Brain pericyte (primary cell): ENCODE measurements at regions not wholly inside any gene's neighbourhood (a gene's known extent, or its start where the extent isn't known, plus 50 kb on each side); places are given as distances from the start of the nearest gene placed in this dataset.

Source experiments
- DNase-seq: peaks from one replicate; pipeline ENCODE4 v3.0.0-alpha.2; 2012; ENCODE audit warnings: low read depth, low spot score

DNA sequence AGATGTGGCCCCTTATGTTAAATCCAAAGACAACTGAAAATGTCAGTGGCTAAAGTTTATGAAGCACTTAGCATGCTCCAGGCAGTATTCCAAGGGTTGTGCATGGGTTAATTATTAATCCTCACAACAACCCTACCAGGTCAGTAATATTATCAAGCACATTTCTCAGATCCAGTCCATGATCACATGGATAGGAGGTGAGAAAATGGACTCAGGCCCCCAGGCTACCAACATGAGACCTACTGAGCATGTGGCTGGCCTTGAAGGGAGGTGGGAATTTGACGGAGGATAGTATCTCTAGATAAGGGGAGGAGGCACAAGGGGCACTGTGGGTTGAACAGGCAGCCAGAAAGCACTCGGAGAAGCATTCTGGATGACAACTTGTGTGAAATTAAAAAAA lies 412.0 kb downstream of the MEIS1 start:
- no peak for DNase-seq

DNA sequence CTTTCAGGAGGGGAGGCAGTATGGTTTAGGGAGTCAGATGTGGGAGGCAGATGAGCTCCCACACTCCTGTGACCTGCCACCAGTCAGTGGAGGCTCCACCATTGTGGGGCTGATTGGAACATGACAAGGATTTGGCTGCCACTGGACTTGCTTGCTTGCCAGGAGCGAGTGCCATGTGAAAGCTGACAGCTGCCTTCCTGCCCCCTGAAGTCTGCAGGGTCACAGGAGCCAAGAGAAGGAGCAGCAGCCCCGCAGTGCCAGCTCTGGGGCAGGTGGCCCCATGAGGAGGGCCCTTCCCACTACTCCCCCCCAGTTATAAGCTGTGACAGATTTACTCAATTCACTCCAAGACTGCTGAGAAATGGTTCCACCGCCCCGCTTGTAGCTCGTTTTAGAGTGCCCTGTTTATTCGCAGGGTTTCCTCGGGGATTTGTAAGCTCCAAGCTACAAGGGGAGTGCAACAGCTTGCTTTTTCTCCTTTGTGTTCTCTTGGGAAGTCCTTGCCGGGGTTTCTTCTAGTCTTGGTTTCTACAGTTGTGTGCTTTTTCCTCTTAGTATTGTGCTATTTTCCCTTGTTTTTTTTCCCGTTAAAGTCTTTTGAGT lies 414.3 kb downstream of the MEIS1 start:
- no peak for DNase-seq

DNA sequence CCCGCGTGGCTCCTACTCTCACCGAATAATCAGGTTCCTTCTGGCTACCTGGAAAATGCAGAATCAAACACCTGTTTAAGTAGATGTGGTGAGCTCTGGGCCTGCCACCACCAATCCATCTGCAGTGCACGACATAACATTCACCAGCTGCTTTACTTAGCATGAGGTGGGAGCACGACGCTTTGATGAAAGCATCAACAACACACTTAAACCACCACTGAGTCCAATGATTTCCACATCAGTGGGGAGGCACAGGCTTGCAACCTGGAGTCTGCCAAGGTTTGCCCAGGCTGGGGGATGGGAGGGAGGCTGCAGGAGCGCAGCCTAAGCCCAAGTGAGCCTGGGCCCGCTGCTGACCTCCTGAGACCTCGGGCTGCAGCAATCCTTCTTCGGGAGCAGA lies 415.5 kb downstream of the MEIS1 start:
- DNase-seq = no peak

DNA sequence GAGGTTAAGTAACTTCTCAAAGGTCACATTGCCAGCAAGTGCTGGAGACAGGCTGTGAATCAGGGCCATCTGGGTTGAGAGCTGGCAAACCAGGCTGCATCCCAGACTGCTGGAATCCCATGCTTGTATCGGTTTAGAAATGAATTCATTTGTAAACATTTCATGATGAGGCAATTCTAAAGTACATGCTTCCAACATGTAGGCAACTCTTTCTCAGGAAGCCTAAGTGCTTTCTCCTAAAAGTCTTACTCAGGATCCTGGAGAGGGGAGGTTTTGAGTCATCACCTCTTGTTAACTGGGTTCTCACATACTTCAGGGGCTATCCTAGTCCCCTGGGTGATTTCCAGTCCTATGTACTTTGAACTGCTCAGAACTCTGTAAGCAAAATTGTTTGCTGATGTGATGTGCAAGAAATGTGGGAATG lies 416.5 kb downstream of the MEIS1 start:
- DNase-seq = no peak

DNA sequence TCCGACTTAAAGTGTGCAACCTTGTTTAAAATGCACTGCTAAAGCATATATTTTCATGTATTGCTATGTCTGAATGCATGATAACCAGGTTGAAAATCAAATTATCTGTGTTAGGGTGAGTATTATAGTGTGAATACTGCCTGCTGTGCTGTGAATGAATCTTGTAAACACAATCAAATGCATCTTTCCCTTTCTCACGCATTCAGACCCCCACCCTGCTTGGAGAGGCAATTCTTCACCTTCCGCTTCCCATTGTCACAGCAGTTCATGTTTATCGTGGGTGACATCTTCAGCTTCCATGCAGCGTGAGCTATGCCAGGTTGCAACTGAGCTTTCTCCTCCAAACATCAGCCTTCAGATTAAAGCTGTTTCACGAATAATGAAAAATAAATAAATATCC lies 418.0 kb downstream of the MEIS1 start:
- no peak for DNase-seq

DNA sequence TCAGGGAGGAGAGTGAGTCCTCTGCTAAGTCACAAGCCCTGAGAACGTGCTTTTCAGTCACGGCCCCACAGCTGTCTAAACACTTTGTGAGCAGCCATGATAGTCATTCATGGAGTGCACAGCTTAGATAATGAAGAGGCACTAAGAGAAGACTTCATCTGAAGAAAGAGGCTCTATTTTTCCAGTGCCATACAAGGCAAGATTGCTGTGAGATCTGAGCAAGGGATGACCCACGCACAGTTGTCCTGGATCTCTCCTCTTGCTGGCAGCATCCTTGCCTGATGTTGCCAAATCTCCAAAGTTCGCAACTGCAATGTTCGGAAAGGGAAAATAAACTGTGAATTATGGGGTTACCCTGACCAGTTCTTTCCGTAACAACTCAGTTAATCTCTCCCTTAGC lies 418.7 kb downstream of the MEIS1 start:
- DNase-seq = no peak

DNA sequence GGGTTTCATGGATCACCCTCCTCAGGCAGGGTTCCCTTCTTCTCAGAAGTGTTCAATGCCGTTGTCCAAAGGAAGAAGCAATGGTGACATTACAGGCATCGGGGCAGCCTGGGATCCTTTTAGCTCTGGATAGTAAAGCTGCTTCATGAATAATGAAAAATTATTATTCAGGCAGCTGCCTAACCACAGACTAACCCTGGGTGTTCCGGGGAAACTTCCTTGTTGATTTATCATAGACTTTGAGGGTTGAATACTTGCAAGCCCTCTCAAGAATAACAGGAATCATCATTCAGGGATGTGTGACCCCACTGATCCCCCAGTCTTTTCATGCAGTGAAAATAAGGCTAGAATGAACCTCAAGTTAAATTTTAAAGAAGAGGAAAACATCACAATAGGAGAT lies 419.4 kb downstream of the MEIS1 start:
- no peak for DNase-seq

DNA sequence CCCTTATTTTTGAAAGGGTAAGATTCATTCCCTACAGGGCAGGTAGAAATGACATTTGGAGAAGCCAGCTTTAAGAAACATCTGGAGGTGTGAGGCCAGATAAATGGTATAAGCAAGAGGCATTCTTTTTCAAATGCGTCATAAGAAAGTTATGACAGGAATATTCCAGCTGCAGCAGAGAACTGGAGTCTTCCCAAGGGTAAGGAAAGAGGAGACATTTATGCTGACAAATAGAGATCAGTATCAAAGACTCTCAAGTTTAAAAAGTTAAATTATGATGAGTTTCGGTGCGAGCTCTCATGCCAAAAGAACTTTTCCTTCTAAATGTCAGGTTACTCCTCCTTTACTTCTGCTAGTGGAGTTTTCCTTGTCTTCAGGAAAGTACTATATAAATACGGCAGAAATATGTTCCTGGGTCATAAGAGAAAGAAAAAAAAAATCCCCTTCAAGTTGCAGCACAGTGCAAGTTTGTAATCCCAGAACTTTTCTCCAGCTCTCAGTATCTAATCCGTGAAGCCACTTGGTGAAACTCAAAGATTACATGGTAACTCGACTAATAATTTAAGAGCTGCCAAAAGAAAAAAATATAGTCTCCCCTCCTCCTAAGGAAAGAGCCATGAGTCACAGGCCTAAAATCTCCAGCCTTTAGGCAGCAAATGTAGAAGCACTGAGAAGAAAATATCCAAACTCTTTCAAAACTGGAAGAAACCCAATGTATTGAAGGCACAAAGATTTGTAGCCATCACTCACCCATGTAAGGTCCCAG lies 428.1 kb downstream of the MEIS1 start:
- no peak for DNase-seq

DNA sequence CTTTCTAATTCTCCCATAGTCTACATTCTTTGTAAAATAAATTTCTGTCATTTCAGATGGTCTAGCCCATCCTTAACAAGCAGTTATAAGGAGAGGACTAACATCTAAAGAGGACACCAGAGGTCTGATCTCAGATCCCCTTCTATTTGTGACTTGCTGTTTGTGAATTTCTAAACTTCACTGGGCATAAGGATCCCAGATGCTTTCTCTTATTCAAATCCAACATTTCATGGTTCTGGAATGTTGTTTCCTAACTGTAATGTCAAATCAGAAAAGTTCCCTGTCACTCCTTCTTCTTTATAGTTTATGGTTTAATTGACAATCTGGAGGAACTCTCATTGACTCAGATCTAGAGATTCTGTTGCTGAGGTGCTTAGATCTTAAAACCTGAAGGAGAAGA lies 430.2 kb downstream of the MEIS1 start:
- DNase-seq = no peak

DNA sequence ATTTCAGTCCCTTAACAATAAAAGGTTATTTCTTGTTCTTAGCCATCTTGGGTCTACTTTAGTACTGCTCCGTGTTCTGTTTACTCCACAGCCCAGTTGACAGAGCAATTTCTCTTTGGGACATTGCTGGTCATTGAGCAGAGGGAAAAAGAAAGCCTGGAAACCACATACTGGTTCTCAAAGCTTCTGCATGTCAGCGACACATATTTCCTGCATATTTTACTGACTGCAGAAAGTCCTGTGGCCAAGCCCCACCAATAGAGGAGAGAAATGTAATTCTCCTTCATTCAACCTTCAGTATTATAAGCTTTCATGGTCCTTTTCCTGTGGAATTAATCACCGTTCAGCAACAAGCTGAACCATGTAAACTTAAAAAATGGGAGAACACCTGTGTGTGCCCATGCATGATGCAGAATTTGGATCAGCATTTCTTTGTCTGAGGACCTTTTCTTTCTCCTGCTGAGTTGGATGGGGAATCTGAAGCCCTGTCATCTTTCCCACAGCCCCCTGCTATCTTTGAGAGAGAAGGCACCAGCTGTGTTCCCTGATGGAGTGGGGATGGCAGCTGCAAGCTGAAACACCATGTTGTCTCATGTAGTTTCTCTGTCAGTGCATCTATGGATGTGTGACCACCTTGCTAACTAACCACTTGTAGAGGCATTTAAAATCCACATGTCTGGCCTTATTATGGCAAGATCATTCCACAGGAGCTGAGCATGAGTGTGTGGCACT lies 431.6 kb downstream of the MEIS1 start:
- DNase-seq = no peak

DNA sequence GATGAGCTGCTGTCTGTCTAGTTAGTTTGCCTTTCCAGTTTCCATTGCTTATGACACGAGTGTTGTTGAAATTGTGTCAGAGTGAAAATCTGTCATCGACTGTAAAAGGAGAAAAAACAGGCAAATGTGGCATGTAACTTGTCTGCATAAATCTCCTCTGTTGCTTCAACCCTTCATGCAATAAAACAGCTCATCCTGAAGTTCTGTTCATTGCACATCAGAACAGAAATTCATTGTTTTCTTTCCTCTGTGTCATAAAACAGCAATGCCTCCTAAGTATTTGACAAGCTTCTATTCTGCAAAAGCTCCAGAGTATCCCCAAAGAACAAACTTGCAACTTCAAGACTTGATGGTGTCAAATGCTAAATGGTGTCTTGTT lies 432.1 kb downstream of the MEIS1 start:
- DNase-seq = no peak

DNA sequence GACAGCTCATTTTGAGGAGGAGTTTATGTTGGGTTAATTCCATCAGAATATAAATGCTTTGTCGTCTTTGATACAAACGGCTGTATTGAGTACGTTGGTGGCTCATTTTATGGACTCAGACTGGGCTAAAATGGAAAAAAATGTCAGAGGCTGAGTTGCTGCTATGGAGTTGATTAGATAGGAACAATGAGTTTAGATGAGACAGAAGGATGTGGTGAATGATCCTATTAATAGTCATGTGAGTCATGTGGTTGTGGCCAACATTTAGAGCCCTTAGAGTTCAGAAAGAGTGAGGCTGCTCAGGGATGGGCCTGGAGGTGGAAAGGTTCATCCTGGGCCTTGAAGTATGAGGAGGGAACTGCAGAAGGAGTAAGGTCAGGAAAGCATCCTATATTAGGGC lies 434.2 kb downstream of the MEIS1 start:
- no peak for DNase-seq

DNA sequence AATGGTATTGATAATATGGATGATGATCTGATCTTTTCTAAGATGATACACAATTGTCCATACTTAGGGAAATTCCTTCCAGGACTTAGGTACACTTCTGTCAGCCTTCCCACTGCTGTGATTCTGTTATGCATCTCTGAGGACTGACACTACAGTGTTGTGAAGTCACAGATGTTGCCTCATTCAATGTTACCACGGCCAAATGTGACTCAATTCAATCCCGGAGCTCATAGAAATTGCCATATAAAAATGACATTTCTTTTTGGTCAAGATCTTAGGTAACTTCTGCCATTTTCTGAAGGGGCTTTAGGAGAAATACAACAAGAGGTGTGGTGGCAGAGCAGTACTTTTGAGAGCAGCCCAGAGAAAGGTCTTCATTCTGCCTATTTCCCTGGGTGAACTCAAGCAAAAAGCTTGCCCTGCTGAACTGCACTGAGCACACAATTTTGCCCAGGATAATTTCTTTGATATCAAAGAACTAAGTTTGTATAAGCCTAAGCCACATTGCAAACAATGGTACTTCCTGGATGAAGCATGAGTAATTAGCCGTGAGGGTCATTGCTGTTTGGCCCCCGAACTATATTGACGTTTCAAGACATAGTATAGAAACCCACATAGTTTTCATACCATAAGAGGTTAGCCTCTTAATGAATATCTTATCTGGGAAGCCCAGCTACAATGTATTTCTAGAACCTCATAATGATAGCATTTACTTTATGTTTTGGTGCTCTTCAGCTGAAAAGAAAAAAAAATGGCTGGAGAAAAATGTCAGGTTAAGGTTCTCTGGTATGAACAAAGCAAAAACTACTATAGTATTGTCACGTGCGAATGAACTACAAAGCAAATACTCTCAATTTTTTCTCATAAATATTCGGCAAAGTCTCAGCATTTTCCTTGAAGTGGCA lies 437.4 kb downstream of the MEIS1 start:
- no peak for DNase-seq

DNA sequence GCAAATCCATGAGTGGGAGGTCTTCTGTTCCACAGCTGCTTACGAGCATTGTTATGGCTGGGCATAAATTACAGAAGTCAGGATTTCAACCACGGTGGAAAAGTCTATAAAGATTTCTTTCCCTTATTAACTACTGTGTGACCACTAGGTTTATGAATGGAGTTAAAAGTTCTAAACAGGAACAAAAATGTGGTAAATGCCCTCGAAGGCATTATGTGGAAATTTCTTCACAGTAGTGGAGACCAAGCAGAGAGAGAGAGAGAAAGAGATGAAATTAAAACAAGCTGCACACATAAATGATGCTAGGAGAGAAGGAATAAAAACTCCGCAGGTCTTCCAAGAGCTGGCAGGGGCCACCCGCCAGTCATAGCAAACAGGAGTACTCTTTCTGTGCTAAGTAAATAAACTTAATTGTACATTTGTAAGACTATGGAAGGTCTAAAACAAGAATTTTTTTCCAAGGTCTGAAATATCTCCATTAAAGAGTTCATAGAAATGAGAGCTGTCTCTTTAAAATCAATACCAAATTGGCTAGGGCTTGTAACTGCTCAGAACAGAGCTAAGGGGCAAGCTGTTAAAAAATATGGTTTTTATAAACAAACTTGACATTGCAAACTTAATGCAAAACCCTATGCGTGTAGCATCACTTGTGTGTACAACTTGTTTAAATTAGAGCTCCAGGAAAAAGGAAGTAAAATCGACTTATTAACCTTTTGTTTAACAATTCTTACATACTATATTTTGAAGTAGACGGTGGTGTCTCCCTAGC lies 438.2 kb downstream of the MEIS1 start:
- DNase-seq = no peak

DNA sequence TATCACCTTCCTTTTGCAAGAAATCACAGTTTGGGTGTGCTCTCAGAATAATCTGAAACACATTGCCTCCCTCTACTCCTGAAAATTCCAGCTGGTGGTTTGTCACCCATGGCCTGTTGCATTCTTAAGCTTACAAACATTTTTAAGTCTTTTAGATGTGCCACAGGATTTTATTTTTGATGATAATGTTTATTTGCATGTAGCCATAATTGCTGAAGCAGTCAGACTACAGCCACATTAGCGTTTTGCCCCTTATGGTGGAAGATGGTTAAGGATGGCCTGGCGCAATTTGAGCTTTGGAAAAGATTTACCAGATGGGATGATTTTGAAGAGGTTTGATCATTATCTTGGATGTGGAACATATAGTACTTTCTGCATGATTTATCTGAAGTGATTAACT lies 439.5 kb downstream of the MEIS1 start:
- DNase-seq = no peak

DNA sequence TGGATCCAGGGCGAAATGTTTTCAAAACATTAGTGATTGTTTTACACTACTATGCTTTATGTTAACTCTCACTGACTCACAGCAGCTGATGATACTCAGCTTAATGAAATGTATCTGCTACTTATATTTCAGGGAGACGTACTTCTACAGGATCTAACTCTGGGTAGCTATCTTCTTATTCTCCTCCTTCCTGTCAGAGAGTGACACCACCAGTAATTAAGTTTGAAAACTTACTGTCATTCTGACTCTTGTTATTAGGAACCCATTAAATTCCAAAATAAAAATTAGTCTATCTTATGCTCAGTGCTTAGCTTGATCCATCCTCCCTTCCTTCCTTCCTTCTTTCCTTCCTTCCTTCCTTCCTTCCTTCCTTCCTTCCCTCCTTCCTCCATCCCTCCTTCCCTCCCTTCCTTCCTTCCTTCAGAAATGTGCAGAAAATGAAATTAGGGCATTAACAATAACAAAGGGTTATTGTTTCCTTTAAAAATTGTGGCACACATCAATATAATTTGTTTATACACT lies 441.1 kb downstream of the MEIS1 start:
- DNase-seq = no peak

DNA sequence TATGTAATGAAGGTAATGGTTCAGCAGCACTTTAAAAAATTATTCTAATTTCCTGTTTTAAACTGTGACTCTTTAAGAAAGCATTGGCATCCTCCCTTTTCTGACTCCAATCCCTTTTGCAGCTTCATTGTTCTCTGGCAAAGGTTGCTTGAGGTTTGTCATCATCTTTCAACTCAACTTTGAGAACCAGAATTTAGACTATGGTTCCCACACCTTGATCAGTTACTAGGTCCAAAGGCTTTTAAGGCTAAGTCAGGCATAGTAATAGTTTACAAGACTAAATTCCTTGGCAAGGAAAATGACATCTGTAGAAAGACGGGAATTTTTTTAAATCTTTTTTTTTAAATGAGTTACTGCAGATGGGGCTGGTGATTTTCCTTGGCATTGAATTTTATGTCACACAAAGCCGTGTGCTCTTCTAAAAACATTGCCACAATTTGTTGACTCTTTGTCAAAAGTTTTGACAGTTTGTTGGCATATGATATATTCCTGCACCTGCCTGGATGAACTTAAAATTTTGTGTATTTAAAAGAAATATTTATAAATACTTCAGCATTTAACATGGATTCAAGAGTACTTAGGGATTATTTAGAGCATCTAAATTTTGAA lies 451.0 kb downstream of the MEIS1 start:
- DNase-seq = no peak

DNA sequence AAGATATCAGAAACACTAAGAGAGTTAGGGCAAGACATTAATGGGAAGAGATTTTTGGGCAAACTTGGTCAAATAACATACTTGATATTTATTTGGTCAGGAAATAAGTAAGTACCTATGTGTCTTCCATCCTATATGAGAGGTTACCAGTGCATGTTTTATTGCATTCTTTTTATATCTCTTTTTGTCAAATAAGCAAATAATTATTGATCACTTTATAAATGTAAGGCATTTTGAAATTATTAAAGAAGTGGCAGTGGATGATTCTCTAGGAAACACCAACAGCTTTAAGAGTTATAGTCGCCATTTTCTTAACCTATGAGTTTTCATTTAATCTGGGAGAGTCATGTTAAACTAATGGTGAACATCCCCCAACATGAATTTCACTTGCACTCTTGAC lies 453.3 kb downstream of the MEIS1 start:
- DNase-seq = no peak

DNA sequence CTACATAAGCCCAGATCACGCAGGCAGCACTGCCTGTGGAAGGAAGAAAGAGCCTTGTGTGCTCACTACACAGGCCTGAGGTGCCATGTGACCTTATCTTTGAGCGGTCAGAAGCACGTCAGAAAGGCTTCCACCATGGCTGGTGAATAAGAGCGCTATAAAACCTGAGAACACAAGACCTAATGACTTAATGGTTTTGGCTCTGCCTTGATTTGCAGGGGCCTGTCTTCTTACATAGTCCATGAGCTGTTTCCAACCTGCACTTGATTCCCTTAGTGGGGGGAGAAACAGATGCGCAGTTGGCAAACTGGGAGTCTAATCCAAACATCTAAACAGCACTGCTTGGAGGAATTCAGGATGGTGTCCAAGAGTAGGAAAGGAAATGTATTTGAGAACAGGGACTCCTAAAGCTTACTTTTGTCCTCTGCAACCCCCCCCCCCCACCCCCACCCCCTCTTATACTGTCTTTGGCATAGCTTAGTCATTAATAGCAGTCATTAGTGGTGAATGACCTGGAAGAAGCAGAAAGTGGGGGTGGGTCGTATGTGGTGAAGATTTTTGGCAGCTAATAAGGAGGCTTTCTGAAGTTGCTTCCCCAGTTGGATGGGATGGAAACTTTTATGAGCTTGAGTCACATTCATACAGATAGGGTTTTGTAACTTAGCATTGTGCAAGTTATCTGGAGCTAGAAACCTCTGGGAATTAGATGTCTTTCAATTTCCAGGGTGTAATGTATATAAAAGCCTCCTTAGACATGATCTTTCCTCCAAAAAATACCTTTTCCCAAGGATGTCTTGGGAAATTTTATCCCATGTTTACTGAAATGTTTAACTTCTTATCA lies 454.1 kb downstream of the MEIS1 start:
- no peak for DNase-seq

DNA sequence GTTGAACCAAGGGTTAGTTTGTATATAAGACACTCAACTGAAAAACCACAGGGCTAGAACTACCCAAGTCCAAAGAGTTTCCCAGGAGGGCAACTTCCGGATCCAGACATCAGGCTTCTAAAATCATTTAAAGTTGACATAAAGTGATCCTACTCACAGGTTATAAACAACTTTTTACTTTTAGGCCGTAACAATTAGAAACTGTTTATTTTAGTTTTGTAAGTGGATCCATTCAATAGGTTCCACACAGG lies 454.6 kb downstream of the MEIS1 start:
- DNase-seq = no peak
